GM19025 (cell line): ENCODE measurements at regions not wholly inside any gene's neighbourhood (a gene's known extent, or its start where the extent isn't known, plus 50 kb on each side); places are given as distances from the start of the nearest gene placed in this dataset.

Source experiments
- ATAC-seq: cut with Tn5 transposase; IDR thresholded peaks from one replicate; pipeline ENCODE4 v1.9.1; 2021; ENCODE audit warnings: mild to moderate bottlenecking, low read depth, moderate library complexity; ENCODE audit not compliant: unreplicated experiment

GRCh38 chr7:124364283-124364682 is 331.4 kb upstream of the TMEM229A start:
- ATAC-seq: no peak

- ATAC-seq: no peak
Measured at GRCh38 chr7:124354201-124354600, 321.3 kb upstream of the TMEM229A start.

GRCh38 chr7:124351950-124352349 is 319.1 kb upstream of the TMEM229A start:
- ATAC-seq: no peak

GRCh38 chr7:124349443-124349842 is 316.6 kb upstream of the TMEM229A start:
- no peak for ATAC-seq

- ATAC-seq: no peak
Measured at GRCh38 chr7:124338861-124339260, 306.0 kb upstream of the TMEM229A start.

- ATAC-seq: no peak
Measured at GRCh38 chr7:124330731-124331407, 298.0 kb upstream of the TMEM229A start.

- ATAC-seq: no peak
Measured at GRCh38 chr7:124328774-124329173, 295.9 kb upstream of the TMEM229A start.

- ATAC-seq: no peak
Measured at GRCh38 chr7:124324262-124324661, 291.4 kb upstream of the TMEM229A start.

- ATAC-seq: no peak
Measured at GRCh38 chr7:124323597-124323996, 290.7 kb upstream of the TMEM229A start.

- ATAC-seq: no peak
Measured at GRCh38 chr7:124322561-124322960, 289.7 kb upstream of the TMEM229A start.

- no peak for ATAC-seq
Measured at GRCh38 chr7:124318721-124319450, 286.0 kb upstream of the TMEM229A start.

- no peak for ATAC-seq
Measured at GRCh38 chr7:124310934-124311390, 278.1 kb upstream of the TMEM229A start.

GRCh38 chr7:124308384-124308783 is 275.5 kb upstream of the TMEM229A start:
- ATAC-seq: no peak

- no peak for ATAC-seq
Measured at GRCh38 chr7:124295289-124295688, 262.4 kb upstream of the TMEM229A start.

GRCh38 chr7:124284937-124285336 is 252.1 kb upstream of the TMEM229A start:
- no peak for ATAC-seq

- peak; percentile 98 for ATAC-seq
Measured at GRCh38 chr7:124276005-124276622, 243.2 kb upstream of the TMEM229A start.

- no peak for ATAC-seq
Measured at GRCh38 chr7:124275411-124275810, 242.5 kb upstream of the TMEM229A start.

GRCh38 chr7:124269774-124270173 is 236.9 kb upstream of the TMEM229A start:
- ATAC-seq: no peak

- no peak for ATAC-seq
Measured at GRCh38 chr7:124267154-124267553, 234.3 kb upstream of the TMEM229A start.

- peak; percentile 98 for ATAC-seq
Measured at GRCh38 chr7:124263232-124263827, 230.5 kb upstream of the TMEM229A start.

GRCh38 chr7:124261710-124262109 is 228.8 kb upstream of the TMEM229A start:
- ATAC-seq: no peak
